ENCODE measurements at regions not wholly inside any gene's neighbourhood (a gene's known extent, or its start where the extent isn't known, plus 50 kb on each side); places are given as distances from the start of the nearest gene placed in this dataset.

GRCh38 chr3:110301781-110302180 is 769.8 kb upstream of the NECTIN3 start:
- H3K4me3 ChIP-seq = no peak overlapping the region
- ATAC-seq (no peak), FAIRE-seq (no peak), DNase-seq (ENCODE audit: low read depth, low spot score) (no peak)
- ChIA-PET RAD21 (ENCODE audit: unreplicated experiment) (no interaction called here), SMC1A (ENCODE audit: uncharacterized antibody, unreplicated experiment) (no interaction called here), POLR2A (no interaction called here), CTCF (interaction anchor here (0.8 kb wide), 1 partner anchor 13 kb away, joined by 3 read pairs; no protein-coding TSS in a partner anchor)
- H3K9me3 ChIP-seq (replicated peaks; ENCODE audit: control insufficient read depth, insufficient read depth, low read length) = no peaks in the 10 kb centered on the region
- H3K9ac ChIP-seq (ENCODE audit: control insufficient read depth, insufficient read depth, low read length) = no peak overlapping the region
- BruUV-seq (replicated peaks) = no TSS peak
- H2AFZ ChIP-seq (ENCODE audit: control insufficient read depth, low read depth, low read length) = no peak overlapping the region
- intact Hi-C loops (cut with micrococcal nuclease; ENCODE audit: unreplicated experiment) (no loop called here), in situ Hi-C loops (cut with MboI) (no loop called here)
- 1% methylated on average over 3 of the region's 3 CpGs for WGBS (ENCODE audit: insufficient coverage, insufficient replicate concordance, low lambda C conversion rate, missing lambda C conversion rate)
- TF ChIP-seq ZNF24 (IDR thresholded peaks at IDR 0.05) (no peak), ZNF207 (IDR thresholded peaks at IDR 0.05; ENCODE audit: borderline replicate concordance) (no peak), PML (IDR thresholded peaks at IDR 0.05; ENCODE audit: low read length) (no peak), RELA (IDR thresholded peaks at IDR 0.05; ENCODE audit: borderline replicate concordance, partially characterized antibody) (no peak), CBX5 (IDR thresholded peaks at IDR 0.05; ENCODE audit: low read depth) (no peak), TBL1XR1 (IDR thresholded peaks at IDR 0.05; ENCODE audit: low read depth, low read length) (no peak), E4F1 (IDR thresholded peaks at IDR 0.05; ENCODE audit: borderline replicate concordance, partially characterized antibody) (no peak), HCFC1 (IDR thresholded peaks at IDR 0.05; ENCODE audit: low read length) (no peak)
- TF ChIP-seq, protein P1, sequence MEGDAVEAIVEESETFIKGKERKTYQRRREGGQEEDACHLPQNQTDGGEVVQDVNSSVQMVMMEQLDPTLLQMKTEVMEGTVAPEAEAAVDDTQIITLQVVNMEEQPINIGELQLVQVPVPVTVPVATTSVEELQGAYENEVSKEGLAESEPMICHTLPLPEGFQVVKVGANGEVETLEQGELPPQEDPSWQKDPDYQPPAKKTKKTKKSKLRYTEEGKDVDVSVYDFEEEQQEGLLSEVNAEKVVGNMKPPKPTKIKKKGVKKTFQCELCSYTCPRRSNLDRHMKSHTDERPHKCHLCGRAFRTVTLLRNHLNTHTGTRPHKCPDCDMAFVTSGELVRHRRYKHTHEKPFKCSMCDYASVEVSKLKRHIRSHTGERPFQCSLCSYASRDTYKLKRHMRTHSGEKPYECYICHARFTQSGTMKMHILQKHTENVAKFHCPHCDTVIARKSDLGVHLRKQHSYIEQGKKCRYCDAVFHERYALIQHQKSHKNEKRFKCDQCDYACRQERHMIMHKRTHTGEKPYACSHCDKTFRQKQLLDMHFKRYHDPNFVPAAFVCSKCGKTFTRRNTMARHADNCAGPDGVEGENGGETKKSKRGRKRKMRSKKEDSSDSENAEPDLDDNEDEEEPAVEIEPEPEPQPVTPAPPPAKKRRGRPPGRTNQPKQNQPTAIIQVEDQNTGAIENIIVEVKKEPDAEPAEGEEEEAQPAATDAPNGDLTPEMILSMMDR (IDR thresholded peaks at IDR 0.05 in 2 of 3, conservative IDR thresholded peaks at IDR 0.05 in 1 of 3; ENCODE audit: control insufficient read depth in 2 of 3, extremely low read depth in 1 of 3, insufficient read depth in 1 of 3, low read depth in 3 of 3, low read length in 3 of 3) = no peak
- TF ChIP-seq, protein P2, sequence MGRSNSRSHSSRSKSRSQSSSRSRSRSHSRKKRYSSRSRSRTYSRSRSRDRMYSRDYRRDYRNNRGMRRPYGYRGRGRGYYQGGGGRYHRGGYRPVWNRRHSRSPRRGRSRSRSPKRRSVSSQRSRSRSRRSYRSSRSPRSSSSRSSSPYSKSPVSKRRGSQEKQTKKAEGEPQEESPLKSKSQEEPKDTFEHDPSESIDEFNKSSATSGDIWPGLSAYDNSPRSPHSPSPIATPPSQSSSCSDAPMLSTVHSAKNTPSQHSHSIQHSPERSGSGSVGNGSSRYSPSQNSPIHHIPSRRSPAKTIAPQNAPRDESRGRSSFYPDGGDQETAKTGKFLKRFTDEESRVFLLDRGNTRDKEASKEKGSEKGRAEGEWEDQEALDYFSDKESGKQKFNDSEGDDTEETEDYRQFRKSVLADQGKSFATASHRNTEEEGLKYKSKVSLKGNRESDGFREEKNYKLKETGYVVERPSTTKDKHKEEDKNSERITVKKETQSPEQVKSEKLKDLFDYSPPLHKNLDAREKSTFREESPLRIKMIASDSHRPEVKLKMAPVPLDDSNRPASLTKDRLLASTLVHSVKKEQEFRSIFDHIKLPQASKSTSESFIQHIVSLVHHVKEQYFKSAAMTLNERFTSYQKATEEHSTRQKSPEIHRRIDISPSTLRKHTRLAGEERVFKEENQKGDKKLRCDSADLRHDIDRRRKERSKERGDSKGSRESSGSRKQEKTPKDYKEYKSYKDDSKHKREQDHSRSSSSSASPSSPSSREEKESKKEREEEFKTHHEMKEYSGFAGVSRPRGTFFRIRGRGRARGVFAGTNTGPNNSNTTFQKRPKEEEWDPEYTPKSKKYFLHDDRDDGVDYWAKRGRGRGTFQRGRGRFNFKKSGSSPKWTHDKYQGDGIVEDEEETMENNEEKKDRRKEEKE (IDR thresholded peaks at IDR 0.05) = no peak
- TF ChIP-seq, protein P3, sequence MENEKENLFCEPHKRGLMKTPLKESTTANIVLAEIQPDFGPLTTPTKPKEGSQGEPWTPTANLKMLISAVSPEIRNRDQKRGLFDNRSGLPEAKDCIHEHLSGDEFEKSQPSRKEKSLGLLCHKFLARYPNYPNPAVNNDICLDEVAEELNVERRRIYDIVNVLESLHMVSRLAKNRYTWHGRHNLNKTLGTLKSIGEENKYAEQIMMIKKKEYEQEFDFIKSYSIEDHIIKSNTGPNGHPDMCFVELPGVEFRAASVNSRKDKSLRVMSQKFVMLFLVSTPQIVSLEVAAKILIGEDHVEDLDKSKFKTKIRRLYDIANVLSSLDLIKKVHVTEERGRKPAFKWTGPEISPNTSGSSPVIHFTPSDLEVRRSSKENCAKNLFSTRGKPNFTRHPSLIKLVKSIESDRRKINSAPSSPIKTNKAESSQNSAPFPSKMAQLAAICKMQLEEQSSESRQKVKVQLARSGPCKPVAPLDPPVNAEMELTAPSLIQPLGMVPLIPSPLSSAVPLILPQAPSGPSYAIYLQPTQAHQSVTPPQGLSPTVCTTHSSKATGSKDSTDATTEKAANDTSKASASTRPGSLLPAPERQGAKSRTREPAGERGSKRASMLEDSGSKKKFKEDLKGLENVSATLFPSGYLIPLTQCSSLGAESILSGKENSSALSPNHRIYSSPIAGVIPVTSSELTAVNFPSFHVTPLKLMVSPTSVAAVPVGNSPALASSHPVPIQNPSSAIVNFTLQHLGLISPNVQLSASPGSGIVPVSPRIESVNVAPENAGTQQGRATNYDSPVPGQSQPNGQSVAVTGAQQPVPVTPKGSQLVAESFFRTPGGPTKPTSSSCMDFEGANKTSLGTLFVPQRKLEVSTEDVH (IDR thresholded peaks at IDR 0.05; ENCODE audit: low read depth, partially characterized antibody) = no peak
- no peak overlapping the region for H3K27ac ChIP-seq (ENCODE audit: control insufficient read depth, insufficient read depth)
- H3K79me2 ChIP-seq (ENCODE audit: control insufficient read depth, insufficient read depth, low read length) = no peaks in the 10 kb centered on the region
- no peaks in the 10 kb centered on the region for H3K27me3 ChIP-seq (replicated peaks in 1 of 2; ENCODE audit: control insufficient read depth in 2 of 2, insufficient read depth in 2 of 2, low read length in 1 of 2)
- H3K4me2 ChIP-seq (ENCODE audit: control insufficient read depth, insufficient read depth) = no peak overlapping the region
- H4K20me1 ChIP-seq (ENCODE audit: control insufficient read depth, insufficient read depth) = no peaks in the 10 kb centered on the region
- H3K36me3 ChIP-seq (ENCODE audit: control insufficient read depth in 2 of 2, insufficient read depth in 2 of 2, low read length in 1 of 2) = no peaks in the 10 kb centered on the region
- H3K4me1 ChIP-seq (ENCODE audit: control insufficient read depth, insufficient read depth, low read length) = no peaks in the 10 kb centered on the region

Data from GM12878 (cell line).